OCI-LY1 (cell line): ENCODE measurements at regions not wholly inside any gene's neighbourhood (a gene's known extent, or its start where the extent isn't known, plus 50 kb on each side); places are given as distances from the start of the nearest gene placed in this dataset.

Experiments used
- H2AFZ ChIP-seq: fragments of 200-600 bp; sonication (generic), shearing (Covaris generic); 2 replicates; pipeline ENCODE4 v1.6.0; 2014; ENCODE audit warnings: antibody characterized with exemption, mild to moderate bottlenecking, low read length
- H3F3A ChIP-seq: fragments of 200-600 bp; sonication (generic), shearing (Covaris generic); 2 replicates; pipeline ENCODE4 v1.6.0; 2014; ENCODE audit warnings: mild to moderate bottlenecking, antibody characterized with exemption, low read length, moderate library complexity; ENCODE audit not compliant: insufficient read depth
- H3K27ac ChIP-seq: fragments of 200-600 bp; sonication (generic); 2 replicates; pipeline ENCODE4 v1.5.1; 2014; ENCODE audit warnings: low read length, mixed run types, mild to moderate bottlenecking, low read depth; ENCODE audit not compliant: poor library complexity, severe bottlenecking
- H3K27me3 ChIP-seq: fragments of 200-600 bp; sonication (generic); 2 replicates; pipeline ENCODE4 v1.6.0; 2014; ENCODE audit warnings: antibody characterized with exemption, mild to moderate bottlenecking, low read length, moderate library complexity; ENCODE audit not compliant: insufficient read depth
- H3K36me3 ChIP-seq: fragments of 200-600 bp; sonication (generic); 2 replicates; pipeline ENCODE4 v1.6.1; 2014; ENCODE audit warnings: mild to moderate bottlenecking, antibody characterized with exemption, low read length, moderate library complexity, mixed read lengths; ENCODE audit not compliant: insufficient read depth
- H3K4me1 ChIP-seq: fragments of 200-600 bp; sonication (generic); 2 replicates; pipeline ENCODE4 v1.5.1; 2014; ENCODE audit warnings: mild to moderate bottlenecking, low read length, moderate library complexity; ENCODE audit not compliant: insufficient read depth, severe bottlenecking
- H3K4me2 ChIP-seq: fragments of 200-600 bp; sonication (generic), shearing (Covaris generic); 2 replicates; pipeline ENCODE4 v1.6.1; 2014; ENCODE audit warnings: low read length
- H3K4me3 ChIP-seq: fragments of 200-600 bp; sonication (generic); 2 replicates; pipeline ENCODE4 v1.5.1; 2014; ENCODE audit warnings: low read length, low read depth, mild to moderate bottlenecking, mixed read lengths; ENCODE audit not compliant: poor library complexity, severe bottlenecking
- H3K79me2 ChIP-seq: fragments of 200-600 bp; shearing (Covaris generic); 2 replicates; pipeline ENCODE4 v1.6.1; 2016; ENCODE audit warnings: mixed run types, low read length, mixed read lengths; ENCODE audit not compliant: insufficient read depth
- H3K9ac ChIP-seq: fragments of 200-600 bp; sonication (generic), shearing (Covaris generic); 2 replicates; pipeline ENCODE4 v1.6.1; 2014; ENCODE audit warnings: mild to moderate bottlenecking, low read length, mixed read lengths
- H3K9me2 ChIP-seq: fragments of 200-600 bp; sonication (generic), shearing (Covaris generic); 2 replicates; pipeline ENCODE4 v1.6.1; 2014; ENCODE audit warnings: low read depth, mild to moderate bottlenecking, low read length, mixed read lengths
- H3K9me3 ChIP-seq: fragments of 200-600 bp; shearing (Covaris generic); 2 replicates; pipeline ENCODE4 v1.6.1; 2014; ENCODE audit warnings: low read length, mixed read lengths
- H4K20me1 ChIP-seq: fragments of 200-600 bp; sonication (generic), shearing (Covaris generic); 2 replicates; pipeline ENCODE4 v1.6.0; 2016; ENCODE audit warnings: mild to moderate bottlenecking, low read length; ENCODE audit not compliant: insufficient read depth
- EZH2 ChIP-seq: fragments of 200-600 bp; sonication (generic), shearing (Covaris generic); IDR thresholded peaks from 2 replicates; pipeline ENCODE4 v1.8.0; 2017; ENCODE audit warnings: borderline replicate concordance, mixed run types, mild to moderate bottlenecking, antibody characterized with exemption, low read length, moderate library complexity, mixed read lengths
- TF ChIP-seq, protein P1 (sequence below): fragments of 200-600 bp; sonication (generic), shearing (Covaris generic); IDR thresholded peaks from 2 replicates; pipeline ENCODE4 v1.5.1; 2017; ENCODE audit warnings: mild to moderate bottlenecking, antibody characterized with exemption, low read length, moderate library complexity, mixed read lengths

DNA sequence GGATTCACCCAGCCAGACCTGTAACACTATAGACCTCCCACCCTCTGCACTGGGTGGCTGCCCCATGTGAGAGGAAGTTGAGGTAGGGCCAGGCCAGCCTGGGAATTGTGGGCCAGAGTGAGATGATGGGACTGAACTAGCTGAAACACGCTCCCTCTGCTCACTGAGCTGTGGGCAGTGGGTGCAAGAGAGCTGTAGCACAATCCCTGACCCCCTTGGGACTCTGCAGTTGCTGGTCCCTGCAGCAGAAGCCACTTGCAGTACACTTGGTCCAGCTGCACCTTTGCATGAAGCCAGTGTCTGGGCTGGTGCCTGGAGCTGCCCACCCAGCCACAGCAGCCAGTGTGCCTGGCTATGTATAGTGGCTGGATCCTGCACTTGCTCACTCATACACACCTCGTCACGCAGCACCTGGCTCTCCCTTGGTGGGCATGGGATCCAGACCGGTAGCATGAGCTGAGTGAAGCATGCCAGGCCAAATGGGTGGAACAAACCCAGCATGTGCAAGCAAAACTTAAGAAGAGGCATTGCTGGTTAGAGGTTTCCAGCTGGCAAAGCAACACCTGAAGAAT lies 805.7 kb upstream of the GBE1 start:
- no peaks in the 10 kb centered on the region for H3K4me1 ChIP-seq
- no peaks in the 10 kb centered on the region for H3K36me3 ChIP-seq
- H2AFZ ChIP-seq, result no peak overlapping the region
- no peak overlapping the region for H3K9ac ChIP-seq
- no peaks in the 10 kb centered on the region for H3F3A ChIP-seq
- no peak overlapping the region for H3K4me2 ChIP-seq
- H3K4me3 ChIP-seq, result no peak overlapping the region
- no peaks in the 10 kb centered on the region for H4K20me1 ChIP-seq
- no peak overlapping the region for H3K27ac ChIP-seq
- TF ChIP-seq EZH2, result no peak
- TF ChIP-seq, protein P1, sequence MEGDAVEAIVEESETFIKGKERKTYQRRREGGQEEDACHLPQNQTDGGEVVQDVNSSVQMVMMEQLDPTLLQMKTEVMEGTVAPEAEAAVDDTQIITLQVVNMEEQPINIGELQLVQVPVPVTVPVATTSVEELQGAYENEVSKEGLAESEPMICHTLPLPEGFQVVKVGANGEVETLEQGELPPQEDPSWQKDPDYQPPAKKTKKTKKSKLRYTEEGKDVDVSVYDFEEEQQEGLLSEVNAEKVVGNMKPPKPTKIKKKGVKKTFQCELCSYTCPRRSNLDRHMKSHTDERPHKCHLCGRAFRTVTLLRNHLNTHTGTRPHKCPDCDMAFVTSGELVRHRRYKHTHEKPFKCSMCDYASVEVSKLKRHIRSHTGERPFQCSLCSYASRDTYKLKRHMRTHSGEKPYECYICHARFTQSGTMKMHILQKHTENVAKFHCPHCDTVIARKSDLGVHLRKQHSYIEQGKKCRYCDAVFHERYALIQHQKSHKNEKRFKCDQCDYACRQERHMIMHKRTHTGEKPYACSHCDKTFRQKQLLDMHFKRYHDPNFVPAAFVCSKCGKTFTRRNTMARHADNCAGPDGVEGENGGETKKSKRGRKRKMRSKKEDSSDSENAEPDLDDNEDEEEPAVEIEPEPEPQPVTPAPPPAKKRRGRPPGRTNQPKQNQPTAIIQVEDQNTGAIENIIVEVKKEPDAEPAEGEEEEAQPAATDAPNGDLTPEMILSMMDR, result no peak
- no peaks in the 10 kb centered on the region for H3K9me2 ChIP-seq
- H3K79me2 ChIP-seq, result no peaks in the 10 kb centered on the region
- H3K27me3 ChIP-seq, result no peaks in the 10 kb centered on the region
- H3K9me3 ChIP-seq, result no peaks in the 10 kb centered on the region

DNA sequence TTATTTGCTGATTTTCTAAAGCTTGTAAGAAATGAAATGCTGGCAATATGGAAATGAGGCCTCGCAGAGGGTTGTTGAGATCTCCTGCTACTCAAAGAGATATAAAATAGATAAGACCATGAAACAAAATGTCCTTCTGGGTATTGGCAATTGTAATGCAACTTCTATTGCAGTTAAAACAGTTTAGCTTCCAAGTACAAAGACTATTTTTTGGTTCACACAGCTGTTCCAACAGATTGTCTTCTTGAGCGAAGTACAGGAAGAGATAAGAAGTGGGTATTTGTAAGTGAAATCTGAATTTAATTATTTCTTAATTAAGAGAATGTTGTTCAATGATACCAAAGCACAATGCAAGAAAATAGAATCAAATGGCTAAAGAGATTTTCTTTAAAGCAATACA lies 801.5 kb upstream of the GBE1 start:
- Histone ChIP-seq H2AFZ (no peak overlapping the region), H3K36me3 (no peaks in the 10 kb centered on the region), H3K27me3 (no peaks in the 10 kb centered on the region), H3K79me2 (no peaks in the 10 kb centered on the region), H3K9me2 (no peaks in the 10 kb centered on the region), H3K9ac (no peak overlapping the region), H4K20me1 (no peaks in the 10 kb centered on the region), H3K9me3 (no peaks in the 10 kb centered on the region), H3K27ac (no peak overlapping the region), H3K4me3 (no peak overlapping the region), H3K4me2 (no peak overlapping the region), H3K4me1 (no peaks in the 10 kb centered on the region), H3F3A (no peaks in the 10 kb centered on the region)
- TF ChIP-seq, protein P1, result no peak
- no peak for TF ChIP-seq EZH2

DNA sequence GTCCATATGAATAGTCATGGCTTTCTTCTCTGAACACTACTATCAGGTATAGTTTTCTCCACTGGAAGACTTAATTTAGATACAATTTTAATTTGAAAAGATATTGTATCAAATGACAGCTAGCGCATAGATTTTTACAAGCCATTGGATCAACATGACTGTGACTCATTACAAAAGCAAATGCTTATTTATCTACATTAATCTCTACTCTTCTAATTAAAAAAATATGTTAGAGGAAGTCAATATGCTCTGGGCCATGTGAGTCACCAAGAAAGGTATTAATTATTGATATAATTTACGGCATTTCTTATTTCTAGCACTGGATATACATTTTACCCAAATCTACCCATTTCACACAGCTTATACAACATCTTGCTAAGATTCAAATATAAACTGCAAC lies 800.3 kb upstream of the GBE1 start:
- Histone ChIP-seq H3K27me3 (no peaks in the 10 kb centered on the region), H3K4me2 (no peak overlapping the region), H3K4me1 (no peaks in the 10 kb centered on the region), H2AFZ (no peak overlapping the region), H3K9ac (no peak overlapping the region), H3K79me2 (no peaks in the 10 kb centered on the region), H4K20me1 (no peaks in the 10 kb centered on the region), H3K9me3 (no peaks in the 10 kb centered on the region), H3F3A (no peaks in the 10 kb centered on the region), H3K4me3 (no peak overlapping the region), H3K27ac (no peak overlapping the region), H3K36me3 (no peaks in the 10 kb centered on the region), H3K9me2 (no peaks in the 10 kb centered on the region)
- TF ChIP-seq, protein P1, result no peak
- TF ChIP-seq EZH2, result no peak
